ENCODE measurements at regions not wholly inside any gene's neighbourhood (a gene's known extent, or its start where the extent isn't known, plus 50 kb on each side); places are given as distances from the start of the nearest gene placed in this dataset.

DNA sequence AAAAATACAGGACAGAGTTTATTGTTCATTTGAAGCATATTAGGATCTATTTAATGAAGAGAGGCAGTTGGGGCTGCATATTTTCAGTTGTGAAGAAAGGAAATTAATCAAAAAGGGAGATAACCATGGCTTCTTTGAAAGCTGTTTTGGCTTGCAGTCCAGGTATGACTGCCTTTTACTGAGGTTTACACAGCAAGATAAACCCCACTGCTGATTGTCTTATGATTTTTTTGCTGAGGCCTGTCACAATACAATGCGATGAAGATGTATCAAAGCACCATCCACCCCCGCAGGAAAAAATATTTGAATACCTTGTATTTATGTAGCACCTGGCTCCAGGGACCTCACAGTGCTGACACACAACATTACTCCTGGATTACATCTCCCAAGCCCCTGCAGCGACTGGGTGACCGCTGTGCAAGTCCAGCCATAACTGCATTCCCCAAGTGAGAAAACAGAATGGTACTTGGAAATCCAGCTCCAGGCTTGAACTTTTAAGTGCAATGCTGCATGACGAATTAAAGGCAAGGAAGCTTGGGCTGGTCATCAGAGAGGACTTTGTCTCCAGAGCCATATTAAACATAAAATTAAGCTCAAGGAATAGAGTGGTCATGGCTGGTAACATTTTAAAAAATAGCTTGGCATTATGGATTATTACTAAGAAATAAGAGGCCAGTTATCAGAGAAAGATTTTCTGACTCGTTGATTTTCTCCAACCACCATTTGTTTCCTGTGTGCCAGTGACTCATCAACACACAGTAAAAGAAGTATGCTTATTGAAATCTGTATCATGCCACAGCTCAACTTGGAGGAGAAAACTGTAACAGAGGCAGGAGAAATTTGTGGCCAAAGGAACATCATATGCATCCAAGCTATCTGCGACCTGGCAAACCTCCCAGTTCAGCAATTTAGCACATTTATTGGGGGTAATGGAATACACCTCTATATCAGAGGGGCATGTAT is 374.2 kb downstream of the MAN2A1 start (continued):
- TF ChIP-seq, protein P1, sequence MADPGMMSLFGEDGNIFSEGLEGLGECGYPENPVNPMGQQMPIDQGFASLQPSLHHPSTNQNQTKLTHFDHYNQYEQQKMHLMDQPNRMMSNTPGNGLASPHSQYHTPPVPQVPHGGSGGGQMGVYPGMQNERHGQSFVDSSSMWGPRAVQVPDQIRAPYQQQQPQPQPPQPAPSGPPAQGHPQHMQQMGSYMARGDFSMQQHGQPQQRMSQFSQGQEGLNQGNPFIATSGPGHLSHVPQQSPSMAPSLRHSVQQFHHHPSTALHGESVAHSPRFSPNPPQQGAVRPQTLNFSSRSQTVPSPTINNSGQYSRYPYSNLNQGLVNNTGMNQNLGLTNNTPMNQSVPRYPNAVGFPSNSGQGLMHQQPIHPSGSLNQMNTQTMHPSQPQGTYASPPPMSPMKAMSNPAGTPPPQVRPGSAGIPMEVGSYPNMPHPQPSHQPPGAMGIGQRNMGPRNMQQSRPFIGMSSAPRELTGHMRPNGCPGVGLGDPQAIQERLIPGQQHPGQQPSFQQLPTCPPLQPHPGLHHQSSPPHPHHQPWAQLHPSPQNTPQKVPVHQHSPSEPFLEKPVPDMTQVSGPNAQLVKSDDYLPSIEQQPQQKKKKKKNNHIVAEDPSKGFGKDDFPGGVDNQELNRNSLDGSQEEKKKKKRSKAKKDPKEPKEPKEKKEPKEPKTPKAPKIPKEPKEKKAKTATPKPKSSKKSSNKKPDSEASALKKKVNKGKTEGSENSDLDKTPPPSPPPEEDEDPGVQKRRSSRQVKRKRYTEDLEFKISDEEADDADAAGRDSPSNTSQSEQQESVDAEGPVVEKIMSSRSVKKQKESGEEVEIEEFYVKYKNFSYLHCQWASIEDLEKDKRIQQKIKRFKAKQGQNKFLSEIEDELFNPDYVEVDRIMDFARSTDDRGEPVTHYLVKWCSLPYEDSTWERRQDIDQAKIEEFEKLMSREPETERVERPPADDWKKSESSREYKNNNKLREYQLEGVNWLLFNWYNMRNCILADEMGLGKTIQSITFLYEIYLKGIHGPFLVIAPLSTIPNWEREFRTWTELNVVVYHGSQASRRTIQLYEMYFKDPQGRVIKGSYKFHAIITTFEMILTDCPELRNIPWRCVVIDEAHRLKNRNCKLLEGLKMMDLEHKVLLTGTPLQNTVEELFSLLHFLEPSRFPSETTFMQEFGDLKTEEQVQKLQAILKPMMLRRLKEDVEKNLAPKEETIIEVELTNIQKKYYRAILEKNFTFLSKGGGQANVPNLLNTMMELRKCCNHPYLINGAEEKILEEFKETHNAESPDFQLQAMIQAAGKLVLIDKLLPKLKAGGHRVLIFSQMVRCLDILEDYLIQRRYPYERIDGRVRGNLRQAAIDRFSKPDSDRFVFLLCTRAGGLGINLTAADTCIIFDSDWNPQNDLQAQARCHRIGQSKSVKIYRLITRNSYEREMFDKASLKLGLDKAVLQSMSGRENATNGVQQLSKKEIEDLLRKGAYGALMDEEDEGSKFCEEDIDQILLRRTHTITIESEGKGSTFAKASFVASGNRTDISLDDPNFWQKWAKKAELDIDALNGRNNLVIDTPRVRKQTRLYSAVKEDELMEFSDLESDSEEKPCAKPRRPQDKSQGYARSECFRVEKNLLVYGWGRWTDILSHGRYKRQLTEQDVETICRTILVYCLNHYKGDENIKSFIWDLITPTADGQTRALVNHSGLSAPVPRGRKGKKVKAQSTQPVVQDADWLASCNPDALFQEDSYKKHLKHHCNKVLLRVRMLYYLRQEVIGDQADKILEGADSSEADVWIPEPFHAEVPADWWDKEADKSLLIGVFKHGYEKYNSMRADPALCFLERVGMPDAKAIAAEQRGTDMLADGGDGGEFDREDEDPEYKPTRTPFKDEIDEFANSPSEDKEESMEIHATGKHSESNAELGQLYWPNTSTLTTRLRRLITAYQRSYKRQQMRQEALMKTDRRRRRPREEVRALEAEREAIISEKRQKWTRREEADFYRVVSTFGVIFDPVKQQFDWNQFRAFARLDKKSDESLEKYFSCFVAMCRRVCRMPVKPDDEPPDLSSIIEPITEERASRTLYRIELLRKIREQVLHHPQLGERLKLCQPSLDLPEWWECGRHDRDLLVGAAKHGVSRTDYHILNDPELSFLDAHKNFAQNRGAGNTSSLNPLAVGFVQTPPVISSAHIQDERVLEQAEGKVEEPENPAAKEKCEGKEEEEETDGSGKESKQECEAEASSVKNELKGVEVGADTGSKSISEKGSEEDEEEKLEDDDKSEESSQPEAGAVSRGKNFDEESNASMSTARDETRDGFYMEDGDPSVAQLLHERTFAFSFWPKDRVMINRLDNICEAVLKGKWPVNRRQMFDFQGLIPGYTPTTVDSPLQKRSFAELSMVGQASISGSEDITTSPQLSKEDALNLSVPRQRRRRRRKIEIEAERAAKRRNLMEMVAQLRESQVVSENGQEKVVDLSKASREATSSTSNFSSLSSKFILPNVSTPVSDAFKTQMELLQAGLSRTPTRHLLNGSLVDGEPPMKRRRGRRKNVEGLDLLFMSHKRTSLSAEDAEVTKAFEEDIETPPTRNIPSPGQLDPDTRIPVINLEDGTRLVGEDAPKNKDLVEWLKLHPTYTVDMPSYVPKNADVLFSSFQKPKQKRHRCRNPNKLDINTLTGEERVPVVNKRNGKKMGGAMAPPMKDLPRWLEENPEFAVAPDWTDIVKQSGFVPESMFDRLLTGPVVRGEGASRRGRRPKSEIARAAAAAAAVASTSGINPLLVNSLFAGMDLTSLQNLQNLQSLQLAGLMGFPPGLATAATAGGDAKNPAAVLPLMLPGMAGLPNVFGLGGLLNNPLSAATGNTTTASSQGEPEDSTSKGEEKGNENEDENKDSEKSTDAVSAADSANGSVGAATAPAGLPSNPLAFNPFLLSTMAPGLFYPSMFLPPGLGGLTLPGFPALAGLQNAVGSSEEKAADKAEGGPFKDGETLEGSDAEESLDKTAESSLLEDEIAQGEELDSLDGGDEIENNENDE (IDR thresholded peaks at IDR 0.05; ENCODE audit: insufficient replicate concordance, low read length), result no peak
- TF ChIP-seq TEAD4 (IDR thresholded peaks at IDR 0.05; ENCODE audit: low read depth, low read length) (no peak), TBP (IDR thresholded peaks at IDR 0.05; ENCODE audit: low read depth, low read length) (no peak), GABPA (IDR thresholded peaks at IDR 0.05; ENCODE audit: borderline replicate concordance, insufficient read depth, low read length) (no peak), POLR2A (IDR thresholded peaks at IDR 0.05; ENCODE audit: control extremely low read depth in 1 of 2, low read depth in 2 of 2, low read length in 2 of 2) (no peak), RXRA (IDR thresholded peaks at IDR 0.05; ENCODE audit: insufficient read depth, low read depth, low read length) (no peak), TAF7 (optimal IDR thresholded peaks at IDR 0.05; ENCODE audit: borderline replicate concordance, low read depth, low read length) (no peak)
